ENCODE measurements at regions not wholly inside any gene's neighbourhood (a gene's known extent, or its start where the extent isn't known, plus 50 kb on each side); places are given as distances from the start of the nearest gene placed in this dataset.
"Not testable (repeated sequence)": the region's sequence is repeated elsewhere in the genome, so short reads cannot be mapped to it uniquely, and the experiment has no call there.

DNA sequence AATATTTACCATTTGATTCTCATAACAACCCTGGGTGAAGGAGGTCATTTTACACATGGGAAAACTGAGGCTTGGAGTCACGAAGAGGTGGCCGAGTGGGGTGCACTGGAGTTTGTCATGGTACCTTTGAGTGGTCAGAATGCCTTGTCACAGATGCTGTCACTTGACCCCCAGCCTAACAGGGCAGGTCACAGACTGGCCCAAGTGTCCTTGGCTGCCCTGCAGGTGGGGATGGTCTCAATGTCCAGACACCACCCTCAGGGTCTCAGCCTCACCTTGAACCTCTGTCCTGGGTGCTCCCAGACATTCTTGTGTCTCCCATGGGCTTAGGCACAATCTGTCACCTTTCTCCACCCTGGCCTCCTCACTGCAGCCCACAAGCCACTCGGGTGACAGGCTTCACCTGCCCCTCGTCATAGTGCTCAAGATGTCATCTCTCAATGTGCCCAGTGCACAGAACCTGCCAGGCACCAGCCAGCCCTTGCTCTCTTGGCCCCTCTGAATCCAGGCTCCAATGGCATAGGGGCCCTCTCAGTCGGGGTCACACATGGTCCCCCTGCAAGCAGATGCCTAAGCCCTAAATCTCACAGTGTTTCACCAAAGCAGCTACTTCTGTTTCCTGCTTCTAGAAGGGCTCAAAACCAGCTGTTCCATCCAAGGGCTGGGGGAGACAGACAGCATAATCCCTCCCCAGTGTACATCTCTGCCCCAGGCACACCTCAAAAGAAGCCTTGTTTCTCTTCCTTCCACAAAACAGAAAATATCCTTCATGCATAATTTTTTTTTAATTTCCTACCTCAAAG, 76.8 kb upstream of the NANOS1 start:
- DNase-seq = no peak

DNA sequence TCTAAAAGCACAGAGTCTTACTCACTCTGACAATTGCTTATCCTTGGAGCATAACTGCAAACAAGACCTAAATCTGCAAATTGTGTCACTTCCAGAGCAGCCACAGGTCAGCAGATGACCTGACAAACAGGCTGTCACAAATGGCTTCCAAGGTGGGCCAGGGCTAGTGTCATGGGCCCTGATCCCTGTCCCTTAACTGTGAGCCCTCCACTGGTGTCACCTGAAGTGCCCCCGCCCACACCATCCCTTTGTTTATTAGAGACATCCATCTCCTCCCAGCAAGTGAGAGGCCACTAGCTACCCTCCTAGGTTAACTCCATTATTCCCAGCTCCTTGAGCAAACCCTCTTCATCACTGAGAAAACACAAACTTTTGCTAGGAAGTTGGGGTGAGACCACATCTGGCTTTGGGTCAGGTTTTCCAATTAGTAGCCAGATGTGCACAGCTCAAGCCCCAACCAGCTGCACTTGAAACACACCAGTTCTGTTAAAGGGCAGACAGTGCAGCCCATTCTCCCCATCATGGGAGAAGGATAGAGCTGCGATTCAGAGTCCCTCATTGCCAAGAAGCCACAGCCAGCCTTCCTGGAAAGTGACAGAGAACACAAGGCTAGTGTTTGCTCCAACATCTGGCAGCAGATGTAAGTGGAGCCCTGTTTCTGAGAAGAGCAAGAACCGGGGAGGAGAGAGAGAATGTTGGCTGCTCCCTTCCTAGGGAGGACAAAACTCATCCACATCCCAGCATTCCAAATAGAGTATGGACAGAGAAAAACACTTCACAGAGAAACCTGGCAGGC, 75.7 kb upstream of the NANOS1 start:
- DNase-seq = peak; percentile 66

DNA sequence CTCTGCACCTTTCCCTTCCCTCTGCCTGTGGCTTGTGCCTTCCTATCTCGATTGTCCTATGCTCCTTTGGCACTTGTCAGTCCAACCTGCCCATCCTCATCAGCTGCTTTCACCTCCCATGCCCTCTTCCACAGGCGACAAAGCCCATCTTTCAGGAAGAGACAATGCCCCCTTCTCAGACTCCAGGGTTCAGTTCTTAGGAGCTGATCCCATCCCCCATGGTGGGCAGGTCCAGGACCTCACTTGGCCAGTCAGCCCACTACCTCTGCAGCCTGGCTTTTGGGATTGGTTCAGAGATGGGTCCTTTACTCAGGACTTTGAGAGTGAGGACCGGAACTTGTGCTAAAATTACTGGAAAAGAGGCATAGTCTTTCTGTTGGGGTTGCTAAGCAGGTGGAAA, 74.0 kb upstream of the NANOS1 start:
- DNase-seq = no peak

DNA sequence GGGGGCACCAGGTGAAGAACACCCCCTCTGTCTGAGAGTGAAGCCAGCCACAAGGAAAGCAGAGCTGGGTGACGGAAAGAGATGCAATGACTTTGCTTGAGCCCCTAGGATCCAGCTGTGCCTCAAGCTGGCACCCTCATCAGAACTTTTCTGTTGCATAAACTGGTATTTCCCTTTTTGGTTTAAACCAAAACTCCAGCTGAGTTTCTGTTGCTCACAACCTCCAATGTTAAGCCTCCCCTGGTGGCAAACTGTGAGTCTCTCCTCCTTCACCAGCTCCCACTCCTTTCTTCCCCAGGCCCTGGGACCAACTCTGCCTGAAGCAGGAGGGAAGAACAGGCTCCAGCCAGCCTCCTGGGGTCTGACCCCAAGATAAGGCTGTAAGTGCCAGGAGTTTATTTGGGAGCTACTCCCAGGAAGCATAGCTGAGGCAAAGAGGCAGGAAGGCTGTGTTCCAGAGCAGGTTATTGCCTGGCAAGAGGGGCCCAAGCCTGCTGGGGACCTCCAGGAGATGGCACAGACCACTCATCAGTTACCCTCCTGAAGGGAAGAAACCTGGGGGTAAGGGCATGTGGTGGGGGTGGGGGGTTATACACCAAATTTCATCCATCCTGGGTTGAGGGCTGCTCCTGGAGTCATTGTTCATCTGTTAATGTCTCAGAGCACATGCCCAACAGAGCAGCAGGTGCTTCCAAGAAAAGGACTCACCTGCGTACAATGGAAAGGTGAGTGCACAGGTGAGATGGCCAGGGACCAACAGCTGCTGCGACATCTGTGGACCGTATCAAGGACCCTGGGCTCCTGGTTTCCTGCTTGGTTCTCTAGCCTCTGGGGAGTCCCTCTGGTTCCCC, 73.3 kb upstream of the NANOS1 start:
- no peak for DNase-seq

DNA sequence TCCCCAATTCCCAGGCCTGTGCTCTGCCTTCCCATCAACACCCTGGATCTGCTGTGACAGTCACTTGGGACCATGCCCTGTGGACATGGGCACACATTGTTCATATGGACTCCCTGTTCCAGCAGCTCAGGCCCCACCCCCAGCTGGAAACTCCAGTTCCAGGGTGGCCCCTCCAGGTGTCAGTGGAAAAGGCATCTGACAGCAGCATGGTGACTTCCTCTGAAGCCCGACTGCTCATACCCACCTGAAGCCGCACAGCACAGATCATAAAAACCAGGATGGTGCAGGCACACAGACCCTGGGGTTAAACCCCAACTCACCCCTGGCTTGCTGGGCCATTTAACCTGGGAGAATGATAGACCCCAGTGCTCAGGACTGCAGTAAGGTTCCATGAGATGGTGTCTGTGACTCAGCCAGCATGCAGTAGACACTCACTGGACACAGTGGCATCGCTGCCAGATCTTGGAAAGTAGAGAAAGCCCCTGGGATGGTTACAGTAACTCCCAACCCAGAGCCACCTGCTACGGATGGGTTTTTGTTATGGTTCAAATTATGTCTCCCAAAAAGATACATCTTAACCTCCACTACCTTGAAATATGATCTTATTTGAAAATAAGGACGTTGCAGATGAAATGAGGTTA, 72.6 kb upstream of the NANOS1 start:
- DNase-seq = no peak

DNA sequence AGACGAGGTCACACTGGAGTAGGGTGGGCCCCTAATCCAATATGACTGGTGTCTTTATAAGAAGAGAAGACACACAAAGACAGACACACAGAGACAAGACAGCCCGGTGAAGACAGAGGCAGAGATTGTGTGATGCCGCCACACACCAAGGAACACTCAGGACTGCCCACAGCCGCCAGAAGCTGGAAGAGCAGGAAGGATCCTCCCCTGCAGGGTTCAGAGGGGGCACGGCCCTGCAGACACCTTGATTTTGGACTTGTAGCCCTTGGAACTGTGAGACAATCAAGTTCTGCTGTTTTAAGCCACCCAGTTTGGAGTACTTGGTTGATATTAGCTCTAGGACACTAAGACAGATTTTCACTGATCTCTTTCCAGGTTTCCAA, 72.1 kb upstream of the NANOS1 start:
- no peak for DNase-seq

DNA sequence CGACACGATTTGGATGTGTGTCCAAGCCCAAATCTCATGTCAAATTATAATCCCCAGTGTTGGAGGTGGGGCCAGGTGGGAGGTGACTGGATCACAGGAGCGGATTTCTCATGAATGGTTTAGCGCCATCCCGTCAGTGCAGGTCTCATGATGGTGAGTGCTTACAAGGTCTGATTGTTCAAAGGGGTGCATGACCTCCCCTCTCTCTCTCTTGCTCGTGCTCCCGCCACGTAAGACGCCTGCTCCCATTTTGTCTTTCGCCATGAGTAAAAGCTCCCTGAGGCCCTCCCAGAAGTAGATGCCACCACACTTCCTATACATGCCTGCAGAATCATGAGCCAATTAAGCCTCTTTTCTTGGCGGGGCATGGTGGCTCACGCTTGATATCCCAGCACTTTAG, 71.5 kb upstream of the NANOS1 start:
- DNase-seq = no peak

DNA sequence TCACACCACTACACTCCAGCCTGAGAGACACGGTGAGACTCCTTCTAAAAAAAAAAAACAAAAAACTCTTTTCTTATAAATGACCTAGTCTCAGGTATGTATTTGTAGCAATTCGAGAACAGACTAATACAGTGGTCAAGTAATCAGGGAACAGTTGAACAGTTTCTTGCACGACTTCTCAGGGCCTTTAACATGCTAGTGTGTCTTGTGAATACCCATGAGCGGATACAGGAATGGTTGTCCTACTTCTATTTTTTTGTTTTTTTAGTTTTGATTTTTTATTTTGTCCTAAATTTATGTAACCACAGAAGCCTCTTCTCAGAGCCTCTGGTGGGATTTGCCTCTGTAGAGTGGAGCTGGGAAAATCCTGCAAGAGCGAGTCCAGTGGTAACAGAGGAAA, 71.0 kb upstream of the NANOS1 start:
- DNase-seq = no peak

GRCh38 chr10:118958984-118959925, 70.3 kb upstream of the NANOS1 start:
- DNase-seq = peak; percentile 36

- DNase-seq = peak; percentile 75
These were observed 69.1 kb upstream of the NANOS1 start for GRCh38 chr10:118960157-118961090.

- DNase-seq = peak; percentile 41
These were observed 68.1 kb upstream of the NANOS1 start for GRCh38 chr10:118961436-118961835.

DNA sequence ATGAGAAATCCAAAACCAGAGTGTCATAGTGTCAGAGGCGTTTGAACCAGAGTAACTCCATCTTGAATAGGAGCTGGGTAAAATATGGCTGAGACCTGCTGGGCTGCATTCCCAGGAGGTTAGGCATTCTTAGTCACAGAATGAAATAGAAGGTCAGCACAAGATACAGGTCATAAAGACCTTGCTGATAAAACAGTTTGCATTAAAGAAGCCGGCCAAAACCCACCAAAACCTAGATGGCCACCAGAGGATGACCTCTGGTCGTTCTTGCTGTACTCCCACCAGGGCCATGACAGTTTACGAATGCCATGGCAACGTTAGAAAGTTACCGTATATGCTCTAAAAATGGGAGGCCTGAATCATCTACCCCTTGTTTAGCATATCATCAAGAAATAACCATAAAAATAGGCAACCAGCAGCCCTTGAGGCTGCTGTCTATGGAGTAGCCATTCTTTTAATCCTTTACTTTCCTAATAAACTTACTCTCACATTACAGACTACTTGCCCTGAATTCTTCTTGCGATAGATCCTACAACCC, 67.1 kb upstream of the NANOS1 start:
- DNase-seq = not testable (repeated sequence)

- DNase-seq = no peak
These were observed 66.2 kb upstream of the NANOS1 start for GRCh38 chr10:118963341-118963740.

DNA sequence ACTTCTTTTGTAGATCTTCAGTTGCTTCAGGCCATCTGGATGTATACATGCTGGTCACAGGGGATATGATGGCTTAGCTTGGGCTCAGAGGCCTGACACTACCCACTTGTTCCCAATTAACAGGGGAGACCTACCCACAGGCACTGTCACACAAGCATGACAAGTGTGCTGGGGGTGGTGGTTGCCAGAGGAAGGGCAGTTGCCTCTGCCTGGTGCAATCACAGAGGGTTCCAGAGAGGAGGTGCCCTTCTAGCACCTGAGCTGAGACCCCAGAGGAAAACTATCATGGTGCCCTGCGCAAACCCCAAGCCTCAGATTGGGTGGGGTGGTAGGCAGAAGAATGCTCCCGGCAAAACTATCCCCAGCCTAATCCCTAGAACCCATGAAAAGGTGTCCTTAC, 65.6 kb upstream of the NANOS1 start:
- DNase-seq = peak; percentile 15

- DNase-seq = peak; percentile 10
These were observed 65.0 kb upstream of the NANOS1 start for GRCh38 chr10:118964476-118964875.

DNA sequence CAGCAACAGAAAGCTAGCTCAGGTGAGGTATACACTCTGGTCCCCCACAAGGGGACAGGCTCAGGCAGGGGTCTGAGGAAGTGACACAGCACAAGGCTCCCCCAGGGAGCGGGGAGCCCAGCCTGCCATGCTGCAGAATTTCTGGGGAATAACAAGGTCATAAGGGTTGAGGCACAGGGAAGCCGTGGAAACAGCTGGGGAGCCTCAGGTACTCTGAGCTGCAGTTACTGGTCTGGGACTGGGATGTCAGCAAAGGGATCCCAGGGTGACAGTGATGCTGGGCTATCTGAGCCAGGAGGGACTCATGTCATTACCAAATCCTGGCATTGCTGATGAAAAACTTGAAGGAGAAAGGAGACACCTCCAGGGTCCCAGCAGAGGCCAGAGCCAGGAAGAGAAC, 64.4 kb upstream of the NANOS1 start:
- DNase-seq = peak; percentile 36

- DNase-seq = no peak
These were observed 63.9 kb upstream of the NANOS1 start for GRCh38 chr10:118965645-118966044.

- DNase-seq = peak; percentile 49
These were observed 63.3 kb upstream of the NANOS1 start for GRCh38 chr10:118966076-118966849.

DNA sequence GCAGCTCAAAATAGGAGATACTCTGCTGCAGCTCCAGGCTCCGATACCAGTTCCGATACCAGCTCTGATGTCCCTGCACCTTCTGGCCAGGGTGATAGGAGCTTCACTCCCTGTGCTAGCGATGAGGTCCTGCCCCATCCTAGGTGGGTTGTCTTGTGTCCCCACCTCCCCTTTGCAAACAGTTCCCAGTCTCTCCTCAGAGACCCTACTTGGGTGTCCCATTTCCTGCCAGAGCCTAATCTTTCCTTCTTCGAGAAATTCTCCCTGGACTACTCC, 62.7 kb upstream of the NANOS1 start:
- no peak for DNase-seq

DNA sequence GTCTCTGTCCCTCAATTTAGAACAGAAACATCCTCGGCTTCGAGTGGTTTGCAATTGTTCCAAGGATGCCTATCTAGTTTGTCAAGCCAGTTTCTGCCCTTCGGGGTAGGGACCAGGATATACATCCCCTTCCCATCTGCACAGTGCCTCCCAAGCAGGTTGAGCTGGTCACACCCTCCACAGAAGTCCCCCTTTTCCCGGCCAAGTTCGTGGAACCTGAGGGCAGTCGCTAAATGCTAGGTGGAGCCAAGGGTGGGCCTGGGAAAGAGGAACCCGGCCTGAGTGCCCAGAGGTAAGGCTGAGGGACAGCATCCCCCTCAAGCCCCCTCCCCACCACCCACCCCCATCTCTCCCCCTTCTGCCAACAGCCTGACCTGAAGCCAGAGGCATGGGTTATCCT, 62.4 kb upstream of the NANOS1 start:
- DNase-seq = no peak

All from right forelimb (tissue), 1 donor.